Esophagus squamous epithelium (tissue), 4 donors: ENCODE measurements at regions not wholly inside any gene's neighbourhood (a gene's known extent, or its start where the extent isn't known, plus 50 kb on each side); places are given as distances from the start of the nearest gene placed in this dataset.

Experiments used
- CTCF ChIP-seq, 6 experiments: fragments of 450-650 bp in 4 of 6; fragments of 200-600 bp in 2 of 6; sonication (generic) in 2 of 6; IDR thresholded peaks; one replicate each; pipeline ENCODE4 v1.5.1; 2016 to 2019; ENCODE audit warnings: antibody characterized with exemption in 6 of 6, mild to moderate bottlenecking in 4 of 6, moderate library complexity in 4 of 6
- POLR2A ChIP-seq, 4 donors: fragments of 450-650 bp; IDR thresholded peaks; one replicate each; pipeline ENCODE4 v1.6.1; 2017; ENCODE audit warnings: antibody characterized with exemption in 4 of 4, mild to moderate bottlenecking in 4 of 4, moderate library complexity in 3 of 4

GRCh38 chr2:176732780-176733179, 463.5 kb downstream of the MTX2 start:
- no peak for TF ChIP-seq POLR2A (IDR thresholded peaks at IDR 0.05)
- no peak for TF ChIP-seq CTCF (IDR thresholded peaks at IDR 0.05)
